ACC112 (cell line): ENCODE measurements at regions not wholly inside any gene's neighbourhood (a gene's known extent, or its start where the extent isn't known, plus 50 kb on each side); places are given as distances from the start of the nearest gene placed in this dataset.

ENCODE experiments used
- H2AFZ ChIP-seq: fragments of 200-600 bp; sonication (generic); one replicate; pipeline ENCODE4 v1.6.0; 2017; ENCODE audit warnings: antibody characterized with exemption, low read length; ENCODE audit not compliant: unreplicated experiment
- H3K27ac ChIP-seq: fragments of 200-600 bp; sonication (generic); 2 replicates; pipeline ENCODE4 v1.5.1; 2014; ENCODE audit warnings: low read depth, mild to moderate bottlenecking, antibody characterized with exemption, low read length, moderate library complexity
- H3K27me3 ChIP-seq: fragments of 200-600 bp; sonication (generic); 2 replicates; pipeline ENCODE4 v1.6.1; 2014; ENCODE audit warnings: mild to moderate bottlenecking, antibody characterized with exemption, low read length, moderate library complexity, mixed read lengths; ENCODE audit not compliant: insufficient read depth
- H3K36me3 ChIP-seq: fragments of 200-600 bp; sonication (generic); 2 replicates; pipeline ENCODE4 v1.6.1; 2016; ENCODE audit warnings: mild to moderate bottlenecking, antibody characterized with exemption, low read length, moderate library complexity, mixed read lengths; ENCODE audit not compliant: insufficient read depth
- H3K4me1 ChIP-seq: fragments of 200-600 bp; sonication (generic); one replicate; pipeline ENCODE4 v1.6.1; 2016; ENCODE audit warnings: low read length, mixed read lengths; ENCODE audit not compliant: insufficient read depth, unreplicated experiment, control insufficient read depth
- H3K4me3 ChIP-seq: fragments of 200-600 bp; sonication (generic); 2 replicates; pipeline ENCODE4 v1.5.1; 2014; ENCODE audit warnings: mild to moderate bottlenecking, low read depth, low read length
- H3K79me2 ChIP-seq: fragments of 200-600 bp; sonication (generic); one replicate; pipeline ENCODE4 v1.6.0; 2016; ENCODE audit warnings: low read length; ENCODE audit not compliant: control insufficient read depth, unreplicated experiment, insufficient read depth

GRCh38 chr12:30874455-30875321 lies 51.9 kb upstream of the TSPAN11 start:
- Histone ChIP-seq H3K27ac (no peak overlapping the region), H2AFZ (no peak overlapping the region)

DNA sequence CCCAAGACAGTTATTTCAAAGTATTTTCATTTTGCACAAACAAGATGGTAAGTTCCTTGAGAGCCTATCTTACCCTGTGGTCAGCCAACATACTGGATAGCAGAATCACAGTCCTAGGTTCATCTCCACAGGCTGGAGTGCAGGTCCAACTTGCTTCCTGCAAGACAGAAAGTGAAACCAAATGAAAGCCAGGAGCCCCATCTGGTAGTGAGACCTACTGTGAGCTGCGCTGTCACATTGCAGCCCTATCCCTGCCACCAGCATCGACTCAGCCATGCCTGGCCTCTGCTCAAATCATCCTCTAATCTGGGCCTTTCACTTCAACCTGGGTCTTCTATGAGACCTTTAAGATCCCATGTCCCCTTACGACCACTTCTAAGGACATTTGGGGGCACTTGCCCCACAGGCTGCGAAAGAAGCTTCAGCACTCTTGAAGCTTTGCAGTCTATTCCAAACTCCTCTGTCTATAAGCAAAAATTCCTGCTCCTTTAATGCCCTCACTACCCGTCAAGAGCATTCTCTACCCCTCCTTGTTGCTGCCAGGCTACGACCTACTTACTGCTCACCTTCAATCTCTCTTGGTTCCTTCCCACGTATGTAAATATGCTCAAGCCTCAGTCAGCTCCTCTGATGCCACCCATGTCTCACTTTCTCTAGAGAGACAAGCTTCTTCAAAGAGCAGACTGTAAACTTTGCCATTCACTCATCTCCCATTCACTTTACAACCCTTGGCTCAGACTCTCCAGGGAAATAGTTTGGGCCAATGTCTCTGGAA lies 55.9 kb upstream of the TSPAN11 start:
- no peaks in the 10 kb centered on the region for H3K36me3 ChIP-seq
- no peaks in the 10 kb centered on the region for H3K4me1 ChIP-seq
- H3K79me2 ChIP-seq, result no peaks in the 10 kb centered on the region
- H3K27me3 ChIP-seq, result peaks cover 58% of the 10 kb centered on the region
- no peak overlapping the region for H3K4me3 ChIP-seq
- H3K27ac ChIP-seq, result no peak overlapping the region
- H2AFZ ChIP-seq, result no peak overlapping the region

More at GRCh38 chr12:30874455-30875321, 51.9 kb upstream of the TSPAN11 start:
- no peaks in the 10 kb centered on the region for H3K79me2 ChIP-seq
- H3K36me3 ChIP-seq, result no peaks in the 10 kb centered on the region
- peaks cover 69% of the 10 kb centered on the region for H3K27me3 ChIP-seq
- H3K4me1 ChIP-seq, result no peaks in the 10 kb centered on the region
- H3K4me3 ChIP-seq, result no peak overlapping the region

DNA sequence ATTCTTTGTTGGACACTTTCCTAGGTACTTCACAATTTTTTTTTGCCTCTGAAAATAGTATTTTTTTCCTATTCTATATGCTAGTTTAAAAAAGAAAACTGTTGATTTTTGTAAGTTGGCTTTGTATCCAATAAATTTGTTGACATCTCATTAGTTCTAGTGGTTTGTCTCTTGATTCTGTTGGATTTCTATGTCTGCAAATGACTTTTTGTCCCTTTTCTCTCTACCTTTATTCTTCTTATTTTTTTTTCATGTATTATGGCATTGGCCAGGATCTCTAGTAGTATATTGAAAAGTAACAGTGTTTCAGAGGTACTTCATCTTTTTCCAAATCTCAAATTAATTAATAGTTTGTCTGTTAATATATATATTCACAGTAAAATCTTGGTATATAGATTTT lies 59.1 kb upstream of the TSPAN11 start:
- Histone ChIP-seq H3K79me2 (no peaks in the 10 kb centered on the region), H3K27me3 (peaks cover 53% of the 10 kb centered on the region), H3K27ac (no peak overlapping the region), H3K4me3 (no peak overlapping the region), H2AFZ (no peak overlapping the region), H3K4me1 (no peaks in the 10 kb centered on the region), H3K36me3 (no peaks in the 10 kb centered on the region)

GRCh38 chr12:30866256-30866655 lies 60.3 kb upstream of the TSPAN11 start:
- Histone ChIP-seq H3K79me2 (no peaks in the 10 kb centered on the region), H3K36me3 (no peaks in the 10 kb centered on the region), H2AFZ (no peak overlapping the region), H3K27ac (no peak overlapping the region), H3K27me3 (peaks cover 53% of the 10 kb centered on the region), H3K4me1 (no peaks in the 10 kb centered on the region), H3K4me3 (no peak overlapping the region)

DNA sequence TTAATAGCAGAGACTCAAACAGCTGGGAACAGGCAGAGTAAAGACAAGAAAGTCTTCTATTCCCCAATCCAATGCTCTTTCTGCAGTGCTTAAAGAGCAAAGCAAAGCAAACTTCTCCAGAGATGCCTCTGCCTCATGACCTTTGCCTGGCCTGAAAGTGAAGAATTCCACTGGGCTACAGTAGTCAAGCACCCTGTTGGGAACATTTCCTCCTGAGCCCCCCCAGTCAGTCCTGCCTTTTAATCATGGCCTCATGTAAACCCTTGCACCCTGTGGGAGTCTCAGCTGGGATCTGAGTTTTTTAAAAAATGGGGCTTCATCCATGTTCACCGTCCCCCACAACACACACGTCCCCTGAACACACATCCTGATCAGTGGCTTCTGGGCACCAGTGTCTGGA lies 62.7 kb upstream of the TSPAN11 start:
- no peak overlapping the region for H3K27ac ChIP-seq
- no peaks in the 10 kb centered on the region for H3K4me1 ChIP-seq
- H3K79me2 ChIP-seq, result no peaks in the 10 kb centered on the region
- no peak overlapping the region for H3K4me3 ChIP-seq
- peaks cover 35% of the 10 kb centered on the region for H3K27me3 ChIP-seq
- no peak overlapping the region for H2AFZ ChIP-seq
- H3K36me3 ChIP-seq, result no peaks in the 10 kb centered on the region

GRCh38 chr12:30862486-30862885 lies 64.1 kb upstream of the TSPAN11 start:
- no peak overlapping the region for H2AFZ ChIP-seq
- H3K36me3 ChIP-seq, result no peaks in the 10 kb centered on the region
- H3K4me1 ChIP-seq, result no peaks in the 10 kb centered on the region
- H3K27me3 ChIP-seq, result peaks cover 25% of the 10 kb centered on the region
- H3K79me2 ChIP-seq, result no peaks in the 10 kb centered on the region
- H3K27ac ChIP-seq, result no peak overlapping the region
- H3K4me3 ChIP-seq, result no peak overlapping the region

- no peaks in the 10 kb centered on the region for H3K36me3 ChIP-seq
- no peak overlapping the region for H2AFZ ChIP-seq
- H3K27me3 ChIP-seq, result peaks cover 3% of the 10 kb centered on the region
- H3K4me1 ChIP-seq, result no peaks in the 10 kb centered on the region
- no peak overlapping the region for H3K4me3 ChIP-seq
- no peaks in the 10 kb centered on the region for H3K79me2 ChIP-seq
- no peak overlapping the region for H3K27ac ChIP-seq
Measured at GRCh38 chr12:30859226-30859625, 67.3 kb upstream of the TSPAN11 start.

- Histone ChIP-seq H3K27me3 (peaks cover 3% of the 10 kb centered on the region), H2AFZ (no peak overlapping the region), H3K4me3 (no peak overlapping the region), H3K4me1 (no peaks in the 10 kb centered on the region), H3K27ac (no peak overlapping the region), H3K79me2 (no peaks in the 10 kb centered on the region), H3K36me3 (no peaks in the 10 kb centered on the region)
Measured at GRCh38 chr12:30858471-30858870, 68.1 kb upstream of the TSPAN11 start.

- Histone ChIP-seq H2AFZ (no peak overlapping the region), H3K27me3 (peaks cover 3% of the 10 kb centered on the region)
Measured at GRCh38 chr12:30853561-30854133, 72.9 kb upstream of the TSPAN11 start.

GRCh38 chr12:30850684-30851083 lies 75.9 kb upstream of the TSPAN11 start:
- Histone ChIP-seq H3K4me3 (no peak overlapping the region), H2AFZ (no peak overlapping the region)

More at GRCh38 chr12:30853561-30854133, 72.9 kb upstream of the TSPAN11 start:
- no peak overlapping the region for H3K27ac ChIP-seq
- H3K4me1 ChIP-seq, result peaks cover 4% of the 10 kb centered on the region
- no peak overlapping the region for H3K4me3 ChIP-seq
- H3K36me3 ChIP-seq, result no peaks in the 10 kb centered on the region
- no peaks in the 10 kb centered on the region for H3K79me2 ChIP-seq

More at GRCh38 chr12:30850684-30851083, 75.9 kb upstream of the TSPAN11 start:
- Histone ChIP-seq H3K36me3 (no peaks in the 10 kb centered on the region), H3K4me1 (peaks cover 4% of the 10 kb centered on the region), H3K27me3 (peaks cover 1% of the 10 kb centered on the region; the same call in 1 of the 2 replicates), H3K79me2 (no peaks in the 10 kb centered on the region), H3K27ac (no peak overlapping the region)
